ENCODE measurements at regions not wholly inside any gene's neighbourhood (a gene's known extent, or its start where the extent isn't known, plus 50 kb on each side); places are given as distances from the start of the nearest gene placed in this dataset.

- TF ChIP-seq, protein P1, sequence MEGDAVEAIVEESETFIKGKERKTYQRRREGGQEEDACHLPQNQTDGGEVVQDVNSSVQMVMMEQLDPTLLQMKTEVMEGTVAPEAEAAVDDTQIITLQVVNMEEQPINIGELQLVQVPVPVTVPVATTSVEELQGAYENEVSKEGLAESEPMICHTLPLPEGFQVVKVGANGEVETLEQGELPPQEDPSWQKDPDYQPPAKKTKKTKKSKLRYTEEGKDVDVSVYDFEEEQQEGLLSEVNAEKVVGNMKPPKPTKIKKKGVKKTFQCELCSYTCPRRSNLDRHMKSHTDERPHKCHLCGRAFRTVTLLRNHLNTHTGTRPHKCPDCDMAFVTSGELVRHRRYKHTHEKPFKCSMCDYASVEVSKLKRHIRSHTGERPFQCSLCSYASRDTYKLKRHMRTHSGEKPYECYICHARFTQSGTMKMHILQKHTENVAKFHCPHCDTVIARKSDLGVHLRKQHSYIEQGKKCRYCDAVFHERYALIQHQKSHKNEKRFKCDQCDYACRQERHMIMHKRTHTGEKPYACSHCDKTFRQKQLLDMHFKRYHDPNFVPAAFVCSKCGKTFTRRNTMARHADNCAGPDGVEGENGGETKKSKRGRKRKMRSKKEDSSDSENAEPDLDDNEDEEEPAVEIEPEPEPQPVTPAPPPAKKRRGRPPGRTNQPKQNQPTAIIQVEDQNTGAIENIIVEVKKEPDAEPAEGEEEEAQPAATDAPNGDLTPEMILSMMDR (IDR thresholded peaks at IDR 0.05; ENCODE audit: insufficient read depth, low read depth, low read length): no peak
- no peaks in the 10 kb centered on the region for H3K27me3 ChIP-seq (ENCODE audit: control insufficient read depth, insufficient read depth, low read length)
- no peak overlapping the region for H3K4me3 ChIP-seq (ENCODE audit: low read depth, low read length)
- no peak for DNase-seq (ENCODE audit: low read depth)
- ChIA-PET CTCF (no interaction called here), POLR2A (no interaction called here)
- no peaks in the 10 kb centered on the region for H3K36me3 ChIP-seq (ENCODE audit: control insufficient read depth, insufficient read depth, low read length)
These were observed 495.8 kb downstream of the METTL4 start for GRCh38 chr18:2075499-2075898.

GRCh38 chr18:2082676-2083075, 488.6 kb downstream of the METTL4 start:
- Histone ChIP-seq H3K4me3 (ENCODE audit: low read depth, low read length) (no peak overlapping the region), H3K36me3 (ENCODE audit: control insufficient read depth, insufficient read depth, low read length) (no peaks in the 10 kb centered on the region), H3K27me3 (ENCODE audit: control insufficient read depth, insufficient read depth, low read length) (no peaks in the 10 kb centered on the region)
- ChIA-PET POLR2A (no interaction called here), CTCF (no interaction called here)
- TF ChIP-seq, protein P1 (IDR thresholded peaks at IDR 0.05; ENCODE audit: insufficient read depth, low read depth, low read length): no peak
- no peak for DNase-seq (ENCODE audit: low read depth)

- ChIA-PET CTCF (interaction anchor here (1.0 to 2.1 kb wide), 3 partner anchors 14 to 140 kb away, joined by 3 to 10 read pairs (median 3); no protein-coding TSS in a partner anchor), POLR2A (no interaction called here)
- DNase-seq (ENCODE audit: low read depth): no peak
- TF ChIP-seq, protein P1 (IDR thresholded peaks at IDR 0.05; ENCODE audit: insufficient read depth, low read depth, low read length): no peak
- Histone ChIP-seq H3K36me3 (ENCODE audit: control insufficient read depth, insufficient read depth, low read length) (no peaks in the 10 kb centered on the region), H3K4me3 (ENCODE audit: low read depth, low read length) (no peak overlapping the region), H3K27me3 (ENCODE audit: control insufficient read depth, insufficient read depth, low read length) (no peaks in the 10 kb centered on the region)
These were observed 487.6 kb downstream of the METTL4 start for GRCh38 chr18:2083691-2084090.

- TF ChIP-seq, protein P1 (IDR thresholded peaks at IDR 0.05; ENCODE audit: insufficient read depth, low read depth, low read length): no peak
- no peak for DNase-seq (ENCODE audit: low read depth)
- no peaks in the 10 kb centered on the region for H3K27me3 ChIP-seq (ENCODE audit: control insufficient read depth, insufficient read depth, low read length)
- CTCF ChIA-PET: interaction anchor here (1.7 kb wide), 1 partner anchor 18 kb away, joined by 5 read pairs; no protein-coding TSS in a partner anchor
- H3K4me3 ChIP-seq (ENCODE audit: low read depth, low read length): no peak overlapping the region
- no peaks in the 10 kb centered on the region for H3K36me3 ChIP-seq (ENCODE audit: control insufficient read depth, insufficient read depth, low read length)
- POLR2A ChIA-PET: no interaction called here
These were observed 484.9 kb downstream of the METTL4 start for GRCh38 chr18:2086439-2086838.

DNA sequence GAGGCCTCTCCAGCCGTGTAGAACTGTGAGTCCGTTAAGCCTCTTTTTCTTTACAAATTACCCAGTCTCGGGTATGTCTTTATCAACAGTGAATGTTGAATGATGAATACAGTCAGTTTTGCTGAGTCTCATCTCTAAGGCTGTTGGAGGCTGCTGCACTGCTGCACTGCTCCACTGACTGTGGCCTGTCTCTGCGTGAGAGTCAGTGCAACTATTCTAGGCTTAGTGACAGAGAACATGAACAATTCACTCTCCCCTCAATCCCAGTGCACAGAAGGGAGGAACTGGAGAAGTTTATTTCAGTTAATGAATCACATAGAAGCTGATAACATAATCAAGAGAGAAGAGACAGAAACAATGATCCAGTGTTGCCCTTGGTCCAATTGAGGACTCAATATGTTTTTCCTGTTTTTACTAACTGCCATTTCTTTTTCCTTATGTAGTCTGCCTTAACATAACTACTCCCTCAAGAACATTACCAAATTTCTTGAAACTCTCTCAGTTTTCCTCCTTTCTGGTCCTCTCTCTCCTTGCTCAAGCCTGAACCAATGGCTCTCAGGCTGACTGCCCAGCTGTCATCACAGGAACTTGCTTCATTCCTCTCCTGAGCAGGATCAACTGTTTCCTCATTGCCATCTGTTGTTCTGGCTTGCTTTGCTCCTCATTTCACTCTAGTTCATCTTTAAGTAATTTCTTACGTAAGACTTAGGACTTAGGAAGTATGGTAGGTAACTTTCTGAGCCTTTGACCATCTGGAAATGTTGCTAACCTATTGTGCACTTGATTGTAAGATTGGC, 483.2 kb downstream of the METTL4 start:
- ChIA-PET CTCF (interaction anchor here (0.7 kb wide), 1 partner anchor 16 kb away, joined by 5 read pairs; no protein-coding TSS in a partner anchor), POLR2A (no interaction called here)
- DNase-seq (ENCODE audit: low read depth): no peak
- TF ChIP-seq, protein P1 (IDR thresholded peaks at IDR 0.05; ENCODE audit: insufficient read depth, low read depth, low read length): no peak
- no peaks in the 10 kb centered on the region for H3K36me3 ChIP-seq (ENCODE audit: control insufficient read depth, insufficient read depth, low read length)
- H3K4me3 ChIP-seq (ENCODE audit: low read depth, low read length): no peak overlapping the region
- no peaks in the 10 kb centered on the region for H3K27me3 ChIP-seq (ENCODE audit: control insufficient read depth, insufficient read depth, low read length)

Measured in BJ (cell line).